Suprapubic skin (tissue), 4 donors: ENCODE measurements at regions not wholly inside any gene's neighbourhood (a gene's known extent, or its start where the extent isn't known, plus 50 kb on each side); places are given as distances from the start of the nearest gene placed in this dataset.

Experiments
- DNase-seq, 2 donors: peaks; one replicate each; pipeline ENCODE4 v3.0.0-alpha.2; 2019; ENCODE audit warnings: low spot score in 2 of 2
- H3K27ac ChIP-seq: fragments of 200-600 bp; sonication (generic); one replicate; pipeline ENCODE4 v1.5.1; 2019
- H3K27me3 ChIP-seq: fragments of 200-600 bp; sonication (generic); one replicate; pipeline ENCODE4 v1.5.1; 2019
- H3K36me3 ChIP-seq: fragments of 200-600 bp; sonication (generic); one replicate; pipeline ENCODE4 v1.5.1; 2019
- H3K4me1 ChIP-seq: fragments of 200-600 bp; sonication (generic); one replicate; pipeline ENCODE4 v1.5.1; 2019
- H3K4me3 ChIP-seq: fragments of 200-600 bp; sonication (generic); one replicate; pipeline ENCODE4 v1.5.1; 2019; ENCODE audit warnings: mild to moderate bottlenecking
- H3K9me3 ChIP-seq: fragments of 200-600 bp; sonication (generic); one replicate; pipeline ENCODE4 v1.5.1; 2019
- CTCF ChIP-seq, 2 donors: fragments of 200-600 bp in 1 of 2; fragments of 450-650 bp in 1 of 2; sonication (generic) in 1 of 2; IDR thresholded peaks; one replicate each; pipeline ENCODE4 v1.5.1; 2016 to 2019; ENCODE audit warnings: antibody characterized with exemption in 2 of 2, mild to moderate bottlenecking in 1 of 2, moderate library complexity in 1 of 2
- EP300 ChIP-seq: sonication (generic); formaldehyde crosslinking; IDR thresholded peaks from one replicate; pipeline ENCODE4 v1.6.1; 2017; ENCODE audit warnings: antibody characterized with exemption
- POLR2A ChIP-seq, 2 donors: fragments of 450-650 bp; IDR thresholded peaks; one replicate each; pipeline ENCODE4 v1.6.1; 2017; ENCODE audit warnings: antibody characterized with exemption in 2 of 2, mild to moderate bottlenecking in 2 of 2, moderate library complexity in 2 of 2
- POLR2AphosphoS5 ChIP-seq, 3 donors: sonication (generic); formaldehyde crosslinking; IDR thresholded peaks; one replicate each; pipeline ENCODE4 v1.6.1; 2017; ENCODE audit warnings: antibody characterized with exemption in 3 of 3
- WGBS: methylation state at CpG from one replicate; pipeline ENCODE4 v1.1.5; 2018; 5-methylcytosine and 5-hydroxymethylcytosine counted together

- Histone ChIP-seq H3K9me3 (no peaks in the 10 kb centered on the region), H3K27me3 (no peaks in the 10 kb centered on the region), H3K27ac (no peak overlapping the region), H3K4me3 (no peak overlapping the region), H3K4me1 (peaks cover 5% of the 10 kb centered on the region), H3K36me3 (no peaks in the 10 kb centered on the region)
- TF ChIP-seq EP300 (no peak), POLR2A (IDR thresholded peaks at IDR 0.05) (no peak), CTCF (IDR thresholded peaks at IDR 0.05) (no peak), POLR2AphosphoS5 (IDR thresholded peaks at IDR 0.05) (no peak)
- peak in 1 of 2 donors; percentile 76 for DNase-seq
- 99% methylated on average over 7 of the region's 39 CpGs for WGBS
Measured at GRCh38 chr4:123114915-123115756, 192.7 kb upstream of the NUDT6 start.

GRCh38 chr4:123116412-123116811 is 194.0 kb upstream of the NUDT6 start:
- no peak for DNase-seq

GRCh38 chr4:123120473-123120872 is 198.1 kb upstream of the NUDT6 start:
- Histone ChIP-seq H3K36me3 (no peaks in the 10 kb centered on the region), H3K27ac (no peak overlapping the region), H3K9me3 (no peaks in the 10 kb centered on the region), H3K4me1 (peaks cover 5% of the 10 kb centered on the region), H3K4me3 (no peak overlapping the region), H3K27me3 (no peaks in the 10 kb centered on the region)
- WGBS = 96% methylated on average over 1 of the region's 1 CpG
- no peak for DNase-seq
- TF ChIP-seq POLR2A (IDR thresholded peaks at IDR 0.05) (no peak), CTCF (IDR thresholded peaks at IDR 0.05) (no peak), POLR2AphosphoS5 (IDR thresholded peaks at IDR 0.05) (no peak), EP300 (no peak)

More at GRCh38 chr4:123116412-123116811, 194.0 kb upstream of the NUDT6 start:
- no peak overlapping the region for H3K4me3 ChIP-seq
- no peaks in the 10 kb centered on the region for H3K9me3 ChIP-seq
- no peak overlapping the region for H3K27ac ChIP-seq
- WGBS = 93% methylated on average over 1 of the region's 1 CpG
- H3K4me1 ChIP-seq = peaks cover 5% of the 10 kb centered on the region
- TF ChIP-seq EP300 (no peak), POLR2AphosphoS5 (IDR thresholded peaks at IDR 0.05) (no peak), CTCF (IDR thresholded peaks at IDR 0.05) (no peak), POLR2A (IDR thresholded peaks at IDR 0.05) (no peak)
- H3K27me3 ChIP-seq = no peaks in the 10 kb centered on the region
- no peaks in the 10 kb centered on the region for H3K36me3 ChIP-seq

GRCh38 chr4:123121241-123121907 is 199.0 kb upstream of the NUDT6 start:
- H3K9me3 ChIP-seq = no peaks in the 10 kb centered on the region
- TF ChIP-seq EP300 (no peak), CTCF (IDR thresholded peaks at IDR 0.05) (no peak), POLR2A (IDR thresholded peaks at IDR 0.05) (no peak), POLR2AphosphoS5 (IDR thresholded peaks at IDR 0.05) (no peak)
- no peaks in the 10 kb centered on the region for H3K27me3 ChIP-seq
- no peaks in the 10 kb centered on the region for H3K36me3 ChIP-seq
- peaks cover 3% of the 10 kb centered on the region for H3K4me1 ChIP-seq
- H3K27ac ChIP-seq = no peak overlapping the region
- H3K4me3 ChIP-seq = no peak overlapping the region
- WGBS = 71% methylated on average over 2 of the region's 2 CpGs
- DNase-seq = no peak

GRCh38 chr4:123125477-123125876 is 203.1 kb upstream of the NUDT6 start:
- Histone ChIP-seq H3K27ac (no peak overlapping the region), H3K36me3 (no peaks in the 10 kb centered on the region), H3K4me3 (no peak overlapping the region), H3K27me3 (no peaks in the 10 kb centered on the region), H3K9me3 (no peaks in the 10 kb centered on the region), H3K4me1 (peaks cover 17% of the 10 kb centered on the region)
- no peak for TF ChIP-seq POLR2A (IDR thresholded peaks at IDR 0.05)
- TF ChIP-seq CTCF (IDR thresholded peaks at IDR 0.05) = no peak
- TF ChIP-seq EP300 = no peak
- no peak for TF ChIP-seq POLR2AphosphoS5 (IDR thresholded peaks at IDR 0.05)
- 97% methylated on average over 1 of the region's 1 CpG for WGBS
- no peak for DNase-seq
